MCF 10A (cell line): ENCODE measurements at regions not wholly inside any gene's neighbourhood (a gene's known extent, or its start where the extent isn't known, plus 50 kb on each side); places are given as distances from the start of the nearest gene placed in this dataset.

ENCODE experiments used
- BruUV-seq: library from RNA; stranded (reverse); fragments of 400-500 nt; replicated peaks from 2 replicates; lab custom pipeline; 2021; lab: Mats Ljungman, UMichigan
- CTCF ChIA-PET: fragments of 300-600 bp; sonication (Branson Sonifier 250); formaldehyde crosslinking; extraction: SDS; loops from one replicate; lab custom pipeline; 2021; ENCODE audit warnings: antibody characterized with exemption, inconsistent platforms; lab: Yijun Ruan, JAX
- POLR2A ChIA-PET: fragments of 300-600, 350-650 bp; sonication (Branson Sonifier 250); formaldehyde crosslinking; extraction: SDS; loops from one replicate; lab custom pipeline; 2020; ENCODE audit warnings: antibody characterized with exemption, inconsistent platforms; lab: Yijun Ruan, JAX
- DNase-seq: peaks from one replicate; pipeline ENCODE4 v3.0.0-alpha.2; 2018; ENCODE audit not compliant: unreplicated experiment
- H3K27ac Mint-ChIP-seq: one replicate; pipeline ENCODE4 v1.8.0; 2022; ENCODE audit warnings: mild to moderate bottlenecking, low read depth, mixed read lengths; ENCODE audit not compliant: unreplicated experiment
- H3K27me3 Mint-ChIP-seq: one replicate; pipeline ENCODE4 v1.8.0; 2022; ENCODE audit warnings: mixed read lengths; ENCODE audit not compliant: insufficient read depth, unreplicated experiment
- H3K36me3 Mint-ChIP-seq: one replicate; pipeline ENCODE4 v1.8.0; 2022; ENCODE audit warnings: mild to moderate bottlenecking, moderate library complexity, mixed read lengths; ENCODE audit not compliant: insufficient read depth, unreplicated experiment
- H3K4me1 Mint-ChIP-seq: one replicate; pipeline ENCODE4 v1.8.0; 2022; ENCODE audit warnings: mixed read lengths; ENCODE audit not compliant: insufficient read depth, unreplicated experiment
- H3K4me3 Mint-ChIP-seq: one replicate; pipeline ENCODE4 v1.8.0; 2022; ENCODE audit warnings: mild to moderate bottlenecking, moderate library complexity, mixed read lengths; ENCODE audit not compliant: unreplicated experiment
- H3K9me3 Mint-ChIP-seq: one replicate; pipeline ENCODE4 v1.8.0; 2022; ENCODE audit warnings: mixed read lengths; ENCODE audit not compliant: unreplicated experiment
- CTCF ChIP-seq: fragments of 200-600 bp; IDR thresholded peaks from one replicate; pipeline ENCODE4 v1.8.0; 2022; ENCODE audit warnings: antibody characterized with exemption, mild to moderate bottlenecking; ENCODE audit not compliant: unreplicated experiment
- intact Hi-C: fragments of 100-400 bp; cut with micrococcal nuclease; formaldehyde crosslinking; loops from 2 replicates; pipeline ENCODE4 v1.14.1; 2022

GRCh38 chr22:47619631-47620030 is 857.2 kb downstream of the TBC1D22A start:
- no peaks in the 10 kb centered on the region for H3K4me1 Mint-ChIP-seq
- CTCF ChIA-PET: no interaction called here
- no peak for DNase-seq
- no peak overlapping the region for H3K4me3 Mint-ChIP-seq
- no TSS peak for BruUV-seq
- POLR2A ChIA-PET: no interaction called here
- peaks cover 6% of the 10 kb centered on the region for H3K36me3 Mint-ChIP-seq
- peaks cover 11% of the 10 kb centered on the region for H3K27me3 Mint-ChIP-seq
- TF ChIP-seq CTCF: no peak
- H3K9me3 Mint-ChIP-seq: no peaks in the 10 kb centered on the region
- intact Hi-C loops: no loop called here
- H3K27ac Mint-ChIP-seq: no peak overlapping the region

GRCh38 chr22:47618180-47619010 is 855.9 kb downstream of the TBC1D22A start:
- no peaks in the 10 kb centered on the region for H3K9me3 Mint-ChIP-seq

DNA sequence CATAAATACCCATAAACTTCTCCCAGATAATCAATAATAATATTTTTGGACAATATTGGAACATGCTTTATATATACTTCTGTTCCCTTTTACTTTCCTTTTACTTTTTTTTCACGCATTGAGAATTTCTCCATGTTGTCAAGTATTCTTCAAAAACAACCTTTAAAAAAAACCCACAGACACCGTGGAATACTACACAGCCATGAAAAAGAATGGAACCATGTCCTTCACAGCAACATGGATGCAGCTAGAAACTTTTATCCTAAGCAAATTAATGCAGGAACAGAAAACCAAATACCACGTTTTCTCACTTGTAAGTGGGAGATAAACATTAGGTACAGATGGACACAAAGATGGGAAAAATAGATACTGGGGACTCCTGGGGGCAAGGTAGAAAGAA is 854.7 kb downstream of the TBC1D22A start:
- peaks cover 10% of the 10 kb centered on the region for H3K36me3 Mint-ChIP-seq
- H3K9me3 Mint-ChIP-seq: no peaks in the 10 kb centered on the region
- peaks cover 3% of the 10 kb centered on the region for H3K27me3 Mint-ChIP-seq
- CTCF ChIA-PET: no interaction called here
- no peak for DNase-seq
- no peak overlapping the region for H3K27ac Mint-ChIP-seq
- intact Hi-C loops: no loop called here
- BruUV-seq: no TSS peak
- no peaks in the 10 kb centered on the region for H3K4me1 Mint-ChIP-seq
- POLR2A ChIA-PET: no interaction called here
- H3K4me3 Mint-ChIP-seq: no peak overlapping the region
- no peak for TF ChIP-seq CTCF

More at GRCh38 chr22:47618180-47619010, 855.9 kb downstream of the TBC1D22A start:
- H3K27me3 Mint-ChIP-seq: peaks cover 11% of the 10 kb centered on the region
- CTCF ChIA-PET: no interaction called here
- H3K4me1 Mint-ChIP-seq: no peaks in the 10 kb centered on the region
- no peak overlapping the region for H3K4me3 Mint-ChIP-seq
- intact Hi-C loops: no loop called here
- TF ChIP-seq CTCF: no peak
- H3K27ac Mint-ChIP-seq: no peak overlapping the region
- H3K36me3 Mint-ChIP-seq: peaks cover 7% of the 10 kb centered on the region
- no peak for DNase-seq
- POLR2A ChIA-PET: no interaction called here
- no TSS peak for BruUV-seq

- Mint-ChIP-seq H3K4me1 (no peaks in the 10 kb centered on the region), H3K27me3 (no peaks in the 10 kb centered on the region), H3K36me3 (peaks cover 10% of the 10 kb centered on the region), H3K4me3 (no peak overlapping the region), H3K27ac (no peak overlapping the region), H3K9me3 (no peaks in the 10 kb centered on the region)
- intact Hi-C loops: no loop called here
- TF ChIP-seq CTCF: no peak
- CTCF ChIA-PET: no interaction called here
- no peak for DNase-seq
- POLR2A ChIA-PET: no interaction called here
- BruUV-seq: no TSS peak
These were observed 854.1 kb downstream of the TBC1D22A start for GRCh38 chr22:47616396-47617020.
